HCT116 (cell line): ENCODE measurements at regions not wholly inside any gene's neighbourhood (a gene's known extent, or its start where the extent isn't known, plus 50 kb on each side); places are given as distances from the start of the nearest gene placed in this dataset.

Experiments used
- CTCF ChIP-seq, 3 experiments: fragments of 200-600 bp in 1 of 3; sonication (generic) in 1 of 3; IDR thresholded peaks in 2 of 3; conservative IDR thresholded peaks in 1 of 3; 2 replicates each; pipeline ENCODE4 v1.5.1; 2012 to 2017; ENCODE audit warnings: low read depth in 2 of 3, low read length in 2 of 3, antibody characterized with exemption in 1 of 3, borderline replicate concordance in 1 of 3, control low read depth in 1 of 3, mild to moderate bottlenecking in 1 of 3, mixed read lengths in 1 of 3, mixed run types in 1 of 3, moderate library complexity in 1 of 3; ENCODE audit not compliant: insufficient read depth in 1 of 3
- EGR1 ChIP-seq: IDR thresholded peaks from 2 replicates; pipeline ENCODE4 v1.6.1; 2012; ENCODE audit warnings: low read depth
- EZH2 ChIP-seq: fragments of 200-600 bp; sonication (generic); IDR thresholded peaks from 2 replicates; pipeline ENCODE4 v1.6.1; 2017; ENCODE audit warnings: antibody characterized with exemption, mixed run types
- EZH2phosphoT487 ChIP-seq: fragments of 200-600 bp; IDR thresholded peaks from 2 replicates; pipeline ENCODE4 v1.6.1; 2018; ENCODE audit warnings: antibody characterized with exemption, borderline replicate concordance
- POLR2A ChIP-seq: IDR thresholded peaks from 2 replicates; pipeline ENCODE4 v1.7.0; 2011; ENCODE audit warnings: borderline replicate concordance; ENCODE audit not compliant: insufficient read depth, insufficient read length; ENCODE audit errors: extremely low read depth
- POLR2AphosphoS5 ChIP-seq: IDR thresholded peaks from 2 replicates; pipeline ENCODE4 v1.6.1; 2011; ENCODE audit warnings: mild to moderate bottlenecking, low read depth, low read length, moderate library complexity
- RAD21 ChIP-seq: IDR thresholded peaks from 2 replicates; pipeline ENCODE4 v1.6.1; 2012; ENCODE audit warnings: low read depth, mild to moderate bottlenecking
- REST ChIP-seq: IDR thresholded peaks from 2 replicates; pipeline ENCODE4 v1.6.1; 2012; ENCODE audit warnings: low read depth
- SIN3A ChIP-seq: IDR thresholded peaks from 2 replicates; pipeline ENCODE4 v1.6.1; 2012; ENCODE audit warnings: low read depth
- SP1 ChIP-seq: IDR thresholded peaks from 2 replicates; pipeline ENCODE4 v1.6.1; 2012; ENCODE audit warnings: low read depth
- YY1 ChIP-seq: IDR thresholded peaks from 2 replicates; pipeline ENCODE4 v1.6.1; 2011; ENCODE audit warnings: low read length, low read depth, moderate library complexity, mild to moderate bottlenecking; ENCODE audit not compliant: insufficient replicate concordance; ENCODE audit errors: extremely low read depth
- TF ChIP-seq, protein P1 (sequence below): IDR thresholded peaks from 2 replicates; pipeline ENCODE4 v1.6.1; 2012

- TF ChIP-seq EGR1, result no peak
- TF ChIP-seq SP1, result no peak
- no peak for TF ChIP-seq CTCF (IDR thresholded peaks at IDR 0.05 in 2 of 3, conservative IDR thresholded peaks at IDR 0.05 in 1 of 3; ENCODE audit: borderline replicate concordance in 1 of 3, insufficient read depth in 1 of 3, low read depth in 2 of 3, low read length in 2 of 3)
- TF ChIP-seq, protein P1, sequence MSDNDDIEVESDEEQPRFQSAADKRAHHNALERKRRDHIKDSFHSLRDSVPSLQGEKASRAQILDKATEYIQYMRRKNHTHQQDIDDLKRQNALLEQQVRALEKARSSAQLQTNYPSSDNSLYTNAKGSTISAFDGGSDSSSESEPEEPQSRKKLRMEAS, result no peak
- no peak for TF ChIP-seq EZH2
- TF ChIP-seq POLR2AphosphoS5, result no peak
- TF ChIP-seq POLR2A, result no peak
- no peak for TF ChIP-seq SIN3A
- TF ChIP-seq YY1, result no peak
- no peak for TF ChIP-seq EZH2phosphoT487
- TF ChIP-seq RAD21, result no peak
- TF ChIP-seq REST, result no peak
Measured at GRCh38 chr19:30882411-30883005, 466.7 kb downstream of the TSHZ3 start.
